ENCODE measurements at regions not wholly inside any gene's neighbourhood (a gene's known extent, or its start where the extent isn't known, plus 50 kb on each side); places are given as distances from the start of the nearest gene placed in this dataset.

- TF ChIP-seq CTCF (IDR thresholded peaks at IDR 0.05; ENCODE audit: unreplicated experiment): no peak
- Mint-ChIP-seq H3K4me3 (ENCODE audit: unreplicated experiment) (no peak overlapping the region), H3K27ac (ENCODE audit: unreplicated experiment) (no peak overlapping the region), H3K27me3 (ENCODE audit: unreplicated experiment) (no peaks in the 10 kb centered on the region), H3K9me3 (ENCODE audit: unreplicated experiment) (no peaks in the 10 kb centered on the region), H3K4me1 (ENCODE audit: unreplicated experiment) (no peaks in the 10 kb centered on the region), H3K36me3 (ENCODE audit: low read depth, unreplicated experiment) (no peaks in the 10 kb centered on the region)
- DNase-seq (ENCODE audit: low spot score): no peak
These were observed 71.0 kb upstream of the UNC5C start for GRCh38 chr4:95619525-95620443.

GRCh38 chr4:95614684-95615205, 66.0 kb upstream of the UNC5C start:
- DNase-seq (ENCODE audit: low spot score): no peak
- no peak overlapping the region for H3K4me3 Mint-ChIP-seq (ENCODE audit: unreplicated experiment)
- TF ChIP-seq CTCF (IDR thresholded peaks at IDR 0.05; ENCODE audit: unreplicated experiment): no peak
- peaks cover 7% of the 10 kb centered on the region for H3K4me1 Mint-ChIP-seq (ENCODE audit: unreplicated experiment)
- no peaks in the 10 kb centered on the region for H3K9me3 Mint-ChIP-seq (ENCODE audit: unreplicated experiment)
- H3K27ac Mint-ChIP-seq (ENCODE audit: unreplicated experiment): no peak overlapping the region
- no peaks in the 10 kb centered on the region for H3K27me3 Mint-ChIP-seq (ENCODE audit: unreplicated experiment)
- no peaks in the 10 kb centered on the region for H3K36me3 Mint-ChIP-seq (ENCODE audit: low read depth, unreplicated experiment)

- Mint-ChIP-seq H3K4me1 (ENCODE audit: unreplicated experiment) (peaks cover 8% of the 10 kb centered on the region), H3K4me3 (ENCODE audit: unreplicated experiment) (no peak overlapping the region), H3K27me3 (ENCODE audit: unreplicated experiment) (no peaks in the 10 kb centered on the region), H3K36me3 (ENCODE audit: low read depth, unreplicated experiment) (no peaks in the 10 kb centered on the region), H3K9me3 (ENCODE audit: unreplicated experiment) (no peaks in the 10 kb centered on the region), H3K27ac (ENCODE audit: unreplicated experiment) (no peak overlapping the region)
- no peak for DNase-seq (ENCODE audit: low spot score)
- no peak for TF ChIP-seq CTCF (IDR thresholded peaks at IDR 0.05; ENCODE audit: unreplicated experiment)
These were observed 61.3 kb upstream of the UNC5C start for GRCh38 chr4:95610061-95610569.

GRCh38 chr4:95606739-95607138, 58.0 kb upstream of the UNC5C start:
- Mint-ChIP-seq H3K4me3 (ENCODE audit: unreplicated experiment) (no peak overlapping the region), H3K27ac (ENCODE audit: unreplicated experiment) (no peak overlapping the region), H3K9me3 (ENCODE audit: unreplicated experiment) (no peaks in the 10 kb centered on the region), H3K4me1 (ENCODE audit: unreplicated experiment) (peaks cover 8% of the 10 kb centered on the region), H3K27me3 (ENCODE audit: unreplicated experiment) (no peaks in the 10 kb centered on the region), H3K36me3 (ENCODE audit: low read depth, unreplicated experiment) (no peaks in the 10 kb centered on the region)
- DNase-seq (ENCODE audit: low spot score): no peak
- TF ChIP-seq CTCF (IDR thresholded peaks at IDR 0.05; ENCODE audit: unreplicated experiment): no peak

- H3K9me3 Mint-ChIP-seq (ENCODE audit: unreplicated experiment): no peaks in the 10 kb centered on the region
- H3K4me1 Mint-ChIP-seq (ENCODE audit: unreplicated experiment): no peaks in the 10 kb centered on the region
- no peak for TF ChIP-seq CTCF (IDR thresholded peaks at IDR 0.05; ENCODE audit: unreplicated experiment)
- DNase-seq (ENCODE audit: low spot score): no peak
- no peak overlapping the region for H3K27ac Mint-ChIP-seq (ENCODE audit: unreplicated experiment)
- no peak overlapping the region for H3K4me3 Mint-ChIP-seq (ENCODE audit: unreplicated experiment)
- no peaks in the 10 kb centered on the region for H3K27me3 Mint-ChIP-seq (ENCODE audit: unreplicated experiment)
- H3K36me3 Mint-ChIP-seq (ENCODE audit: low read depth, unreplicated experiment): no peaks in the 10 kb centered on the region
These were observed 54.6 kb upstream of the UNC5C start for GRCh38 chr4:95603393-95603792.

All from endothelial cell (in vitro differentiated cells).